Fibroblast of lung (primary cell): ENCODE measurements at regions not wholly inside any gene's neighbourhood (a gene's known extent, or its start where the extent isn't known, plus 50 kb on each side); places are given as distances from the start of the nearest gene placed in this dataset.

Source experiments
- DNase-seq, 2 donors: peaks; one replicate each; pipeline versions ENCODE4 v3.0.0 to v3.0.0-alpha.2; 2010; ENCODE audit warnings: low read depth in 2 of 2
- H2AFZ ChIP-seq: 2 replicates; pipeline ENCODE4 v1.5.1; 2012; ENCODE audit warnings: low read length, control low read depth, inconsistent platforms
- H3K27ac ChIP-seq: 2 replicates; pipeline ENCODE4 v1.5.1; 2011; ENCODE audit warnings: low read length, control low read depth; ENCODE audit not compliant: insufficient read depth
- H3K27me3 ChIP-seq: 2 replicates; pipeline ENCODE4 v1.5.1; 2011; ENCODE audit warnings: mild to moderate bottlenecking, low read length; ENCODE audit not compliant: control insufficient read depth, insufficient read depth
- H3K36me3 ChIP-seq: 2 replicates; pipeline ENCODE4 v1.5.1; 2011; ENCODE audit warnings: low read length; ENCODE audit not compliant: control insufficient read depth, insufficient read depth
- H3K4me1 ChIP-seq: 2 replicates; pipeline ENCODE4 v1.5.1; 2011; ENCODE audit warnings: low read length; ENCODE audit not compliant: control insufficient read depth, insufficient read depth; ENCODE audit errors: extremely low read depth
- H3K4me2 ChIP-seq: 2 replicates; pipeline ENCODE4 v1.5.1; 2011; ENCODE audit warnings: low read length, control low read depth; ENCODE audit not compliant: insufficient read depth; ENCODE audit errors: extremely low read depth
- H3K4me3 ChIP-seq, 4 experiments: fragments of 200-600 bp in 1 of 4; sonication (generic) in 1 of 4; replicated peaks in 1 of 4; 2 replicates each; pipeline ENCODE4 v1.5.1; 2011 to 2016; ENCODE audit warnings: low read length in 4 of 4, low read depth in 3 of 4, mild to moderate bottlenecking in 3 of 4, control low read depth in 2 of 4, inconsistent platforms in 1 of 4, mixed read lengths in 1 of 4; ENCODE audit not compliant: insufficient read depth in 1 of 4; ENCODE audit errors: control extremely low read depth in 1 of 4
- H3K79me2 ChIP-seq: 2 replicates; pipeline ENCODE4 v1.5.1; 2012; ENCODE audit warnings: mild to moderate bottlenecking, low read length, inconsistent platforms; ENCODE audit not compliant: control insufficient read depth, insufficient read depth
- H3K9ac ChIP-seq: 2 replicates; pipeline ENCODE4 v1.5.1; 2011; ENCODE audit warnings: mild to moderate bottlenecking, low read length, control low read depth; ENCODE audit not compliant: insufficient read depth
- H3K9me3 ChIP-seq: 2 replicates; pipeline ENCODE4 v1.5.1; 2012; ENCODE audit warnings: low read depth, low read length; ENCODE audit not compliant: control insufficient read depth, insufficient read depth
- H4K20me1 ChIP-seq: 2 replicates; pipeline ENCODE4 v1.5.1; 2011; ENCODE audit warnings: low read length; ENCODE audit not compliant: control insufficient read depth, insufficient read depth; ENCODE audit errors: extremely low read depth
- CTCF ChIP-seq, 2 donors: IDR thresholded peaks in 1 of 2; conservative IDR thresholded peaks in 1 of 2; 1 replicate in 1 of 2; 2 replicates in 1 of 2; pipeline ENCODE4 v1.5.1; 2011 to 2012; ENCODE audit warnings: low read length in 2 of 2, control low read depth in 1 of 2, inconsistent platforms in 1 of 2, low read depth in 1 of 2, mild to moderate bottlenecking in 1 of 2
- EZH2 ChIP-seq: IDR thresholded peaks from 2 replicates; pipeline ENCODE4 v1.5.1; 2012; ENCODE audit warnings: low read length, control low read depth, mild to moderate bottlenecking; ENCODE audit errors: missing control alignments

- no peaks in the 10 kb centered on the region for H4K20me1 ChIP-seq
- no peak for TF ChIP-seq EZH2
- no peak for TF ChIP-seq CTCF (conservative IDR thresholded peaks at IDR 0.05 in 1 of 2, IDR thresholded peaks at IDR 0.05 in 1 of 2; ENCODE audit: low read depth in 1 of 2, low read length in 2 of 2)
- DNase-seq, result no peak
- H3K4me1 ChIP-seq, result no peaks in the 10 kb centered on the region
- no peak overlapping the region for H3K4me2 ChIP-seq
- H3K4me3 ChIP-seq, result no peak overlapping the region
- no peak overlapping the region for H3K27ac ChIP-seq
- no peaks in the 10 kb centered on the region for H3K27me3 ChIP-seq
- no peaks in the 10 kb centered on the region for H3K36me3 ChIP-seq
- no peak overlapping the region for H2AFZ ChIP-seq
- H3K9ac ChIP-seq, result no peak overlapping the region
- no peaks in the 10 kb centered on the region for H3K9me3 ChIP-seq
- no peaks in the 10 kb centered on the region for H3K79me2 ChIP-seq
Measured at GRCh38 chr3:76264496-76264895, 479.1 kb upstream of the ZNF717 start.

GRCh38 chr3:76264911-76265310, 479.6 kb upstream of the ZNF717 start:
- Histone ChIP-seq H3K27me3 (no peaks in the 10 kb centered on the region), H3K79me2 (no peaks in the 10 kb centered on the region), H4K20me1 (no peaks in the 10 kb centered on the region), H2AFZ (no peak overlapping the region), H3K36me3 (no peaks in the 10 kb centered on the region), H3K4me3 (no peak overlapping the region), H3K4me2 (no peak overlapping the region), H3K9ac (no peak overlapping the region), H3K9me3 (no peaks in the 10 kb centered on the region), H3K27ac (no peak overlapping the region), H3K4me1 (no peaks in the 10 kb centered on the region)
- TF ChIP-seq EZH2 (no peak), CTCF (conservative IDR thresholded peaks at IDR 0.05 in 1 of 2, IDR thresholded peaks at IDR 0.05 in 1 of 2; ENCODE audit: low read depth in 1 of 2, low read length in 2 of 2) (no peak)
- no peak for DNase-seq

GRCh38 chr3:76266511-76266910, 481.2 kb upstream of the ZNF717 start:
- H3K79me2 ChIP-seq, result no peaks in the 10 kb centered on the region
- H3K27ac ChIP-seq, result no peak overlapping the region
- no peak overlapping the region for H2AFZ ChIP-seq
- no peaks in the 10 kb centered on the region for H3K36me3 ChIP-seq
- no peaks in the 10 kb centered on the region for H3K4me1 ChIP-seq
- peak in 1 of 2 donors; percentile 39 for DNase-seq
- H3K27me3 ChIP-seq, result no peaks in the 10 kb centered on the region
- no peak overlapping the region for H3K4me3 ChIP-seq
- no peak overlapping the region for H3K9ac ChIP-seq
- H3K9me3 ChIP-seq, result no peaks in the 10 kb centered on the region
- no peak overlapping the region for H3K4me2 ChIP-seq
- no peaks in the 10 kb centered on the region for H4K20me1 ChIP-seq
- TF ChIP-seq EZH2 (no peak), CTCF (conservative IDR thresholded peaks at IDR 0.05 in 1 of 2, IDR thresholded peaks at IDR 0.05 in 1 of 2; ENCODE audit: low read depth in 1 of 2, low read length in 2 of 2) (no peak)
